WERI-Rb-1 (cell line): ENCODE measurements at regions not wholly inside any gene's neighbourhood (a gene's known extent, or its start where the extent isn't known, plus 50 kb on each side); places are given as distances from the start of the nearest gene placed in this dataset.

Source experiments
- DNase-seq: peaks from one replicate; pipeline ENCODE4 v3.0.0-alpha.2; 2020
- H3K27ac ChIP-seq: fragments of 250-450 bp; sonication (Bioruptor Pico); 2 replicates; pipeline ENCODE4 v1.5.1; 2020; ENCODE audit warnings: mild to moderate bottlenecking, moderate library complexity
- H3K27me3 ChIP-seq: fragments of 250-450 bp; sonication (Bioruptor Pico); 2 replicates; pipeline ENCODE4 v1.5.1; 2021; ENCODE audit warnings: mild to moderate bottlenecking, low read depth, moderate library complexity; ENCODE audit not compliant: insufficient read depth, severe bottlenecking
- H3K36me3 ChIP-seq: fragments of 250-450 bp; sonication (Bioruptor Pico); 2 replicates; pipeline ENCODE4 v1.5.1; 2020; ENCODE audit warnings: mild to moderate bottlenecking, moderate library complexity
- H3K4me3 ChIP-seq: 2 replicates; pipeline ENCODE4 v1.5.1; 2011; ENCODE audit warnings: low read depth, mild to moderate bottlenecking, control low read depth, low read length
- H3K9me3 ChIP-seq: fragments of 250-450 bp; sonication (Bioruptor Pico); 2 replicates; pipeline ENCODE4 v1.5.1; 2021; ENCODE audit warnings: mild to moderate bottlenecking, moderate library complexity; ENCODE audit not compliant: severe bottlenecking
- CTCF ChIP-seq: IDR thresholded peaks from 2 replicates; pipeline ENCODE4 v1.5.1; 2011; ENCODE audit warnings: low read depth, mild to moderate bottlenecking, control low read depth, inconsistent platforms, low read length

- no peak for DNase-seq
- no peak overlapping the region for H3K27ac ChIP-seq
- TF ChIP-seq CTCF: no peak
- no peaks in the 10 kb centered on the region for H3K9me3 ChIP-seq
- no peak overlapping the region for H3K4me3 ChIP-seq
- no peaks in the 10 kb centered on the region for H3K27me3 ChIP-seq
- no peaks in the 10 kb centered on the region for H3K36me3 ChIP-seq
These were observed 329.7 kb upstream of the SNX7 start for GRCh38 chr1:98331718-98332311.

DNA sequence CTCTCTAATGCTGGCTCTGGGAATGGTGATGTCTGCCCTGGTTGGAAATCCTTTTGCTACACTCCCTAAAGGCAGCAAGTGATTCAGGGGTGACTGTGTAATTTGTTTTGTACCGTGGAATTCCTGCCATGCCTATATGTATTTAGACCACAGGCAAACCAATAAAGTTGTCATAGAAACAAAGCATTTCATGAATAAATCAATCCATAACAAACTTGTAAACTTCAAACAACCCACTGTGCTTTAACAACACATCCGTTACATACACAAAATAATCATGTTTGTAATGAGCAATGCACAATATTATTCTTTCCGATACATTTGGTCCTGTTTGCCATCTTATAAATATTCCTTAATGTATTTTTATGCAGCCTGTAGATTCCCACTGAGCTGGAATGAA is 330.3 kb upstream of the SNX7 start:
- no peak overlapping the region for H3K4me3 ChIP-seq
- H3K27ac ChIP-seq: no peak overlapping the region
- no peak for DNase-seq
- H3K27me3 ChIP-seq: no peaks in the 10 kb centered on the region
- H3K36me3 ChIP-seq: no peaks in the 10 kb centered on the region
- TF ChIP-seq CTCF: no peak
- H3K9me3 ChIP-seq: no peaks in the 10 kb centered on the region

GRCh38 chr1:98330224-98330623 is 331.3 kb upstream of the SNX7 start:
- Histone ChIP-seq H3K36me3 (no peaks in the 10 kb centered on the region), H3K27ac (no peak overlapping the region), H3K27me3 (no peaks in the 10 kb centered on the region), H3K9me3 (no peaks in the 10 kb centered on the region), H3K4me3 (no peak overlapping the region)
- no peak for DNase-seq
- no peak for TF ChIP-seq CTCF

GRCh38 chr1:98328855-98329254 is 332.7 kb upstream of the SNX7 start:
- Histone ChIP-seq H3K27ac (no peak overlapping the region), H3K4me3 (no peak overlapping the region), H3K36me3 (no peaks in the 10 kb centered on the region), H3K9me3 (no peaks in the 10 kb centered on the region), H3K27me3 (no peaks in the 10 kb centered on the region)
- TF ChIP-seq CTCF: no peak
- DNase-seq: no peak

DNA sequence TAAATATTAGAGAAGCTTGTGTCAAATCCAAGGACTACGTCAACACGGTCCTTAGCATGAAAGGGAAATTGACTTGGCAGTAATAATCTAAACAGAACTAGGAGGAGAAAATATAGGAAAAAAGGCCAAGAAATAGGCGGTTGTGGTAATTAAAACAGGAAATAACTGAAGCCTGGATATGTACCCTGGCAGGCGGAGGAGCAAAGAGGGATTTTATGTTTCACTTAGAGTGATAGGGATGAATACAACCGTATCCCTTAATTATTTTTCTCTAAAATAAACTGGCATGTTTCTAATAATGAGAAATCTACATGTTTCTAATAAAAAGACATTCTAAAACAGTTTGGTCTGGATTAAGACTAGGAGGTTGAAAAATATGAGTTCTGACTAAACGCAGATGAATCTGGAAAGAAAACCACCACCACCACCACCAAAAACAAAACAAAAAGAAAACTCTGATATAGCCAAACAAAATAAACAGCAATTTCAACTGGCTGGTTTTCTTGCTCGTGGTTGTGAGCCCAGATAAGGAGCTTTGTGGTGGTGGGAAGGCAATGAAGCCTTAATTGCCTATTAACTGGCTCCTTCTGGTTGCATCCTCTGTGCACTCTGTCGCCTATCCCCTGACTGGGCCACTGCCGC is 334.2 kb upstream of the SNX7 start:
- Histone ChIP-seq H3K36me3 (no peaks in the 10 kb centered on the region), H3K27me3 (no peaks in the 10 kb centered on the region), H3K27ac (no peak overlapping the region), H3K4me3 (no peak overlapping the region), H3K9me3 (no peaks in the 10 kb centered on the region)
- DNase-seq: peak; percentile 54
- TF ChIP-seq CTCF: no peak
